GM12872 (cell line): ENCODE measurements at regions not wholly inside any gene's neighbourhood (a gene's known extent, or its start where the extent isn't known, plus 50 kb on each side); places are given as distances from the start of the nearest gene placed in this dataset.

Experiments used
- TF ChIP-seq, protein P1 (sequence below): IDR thresholded peaks from 3 replicates; pipeline ENCODE4 v1.5.1; 2011; ENCODE audit warnings: low read depth, mild to moderate bottlenecking, low read length, moderate library complexity; ENCODE audit not compliant: insufficient read depth

DNA sequence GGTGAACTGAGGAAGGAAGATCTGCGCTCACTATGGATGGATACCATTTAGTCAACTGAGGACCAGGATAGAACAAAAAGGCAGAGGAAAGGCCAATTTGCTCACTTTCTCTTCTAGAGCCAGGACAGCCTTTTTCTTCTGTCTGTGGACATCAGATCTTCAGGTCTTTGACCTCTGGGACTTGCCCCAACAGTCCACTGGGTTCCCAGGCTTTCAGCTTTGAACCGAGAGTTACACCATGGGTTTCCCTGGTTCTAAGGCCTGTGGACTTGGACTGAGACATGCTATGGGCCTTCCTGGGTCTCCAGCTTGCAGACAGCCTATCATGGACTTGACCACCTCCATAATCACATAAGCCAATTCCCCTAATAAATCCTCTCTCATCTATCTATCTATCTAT, 232.0 kb downstream of the IPO8 start:
- TF ChIP-seq, protein P1, sequence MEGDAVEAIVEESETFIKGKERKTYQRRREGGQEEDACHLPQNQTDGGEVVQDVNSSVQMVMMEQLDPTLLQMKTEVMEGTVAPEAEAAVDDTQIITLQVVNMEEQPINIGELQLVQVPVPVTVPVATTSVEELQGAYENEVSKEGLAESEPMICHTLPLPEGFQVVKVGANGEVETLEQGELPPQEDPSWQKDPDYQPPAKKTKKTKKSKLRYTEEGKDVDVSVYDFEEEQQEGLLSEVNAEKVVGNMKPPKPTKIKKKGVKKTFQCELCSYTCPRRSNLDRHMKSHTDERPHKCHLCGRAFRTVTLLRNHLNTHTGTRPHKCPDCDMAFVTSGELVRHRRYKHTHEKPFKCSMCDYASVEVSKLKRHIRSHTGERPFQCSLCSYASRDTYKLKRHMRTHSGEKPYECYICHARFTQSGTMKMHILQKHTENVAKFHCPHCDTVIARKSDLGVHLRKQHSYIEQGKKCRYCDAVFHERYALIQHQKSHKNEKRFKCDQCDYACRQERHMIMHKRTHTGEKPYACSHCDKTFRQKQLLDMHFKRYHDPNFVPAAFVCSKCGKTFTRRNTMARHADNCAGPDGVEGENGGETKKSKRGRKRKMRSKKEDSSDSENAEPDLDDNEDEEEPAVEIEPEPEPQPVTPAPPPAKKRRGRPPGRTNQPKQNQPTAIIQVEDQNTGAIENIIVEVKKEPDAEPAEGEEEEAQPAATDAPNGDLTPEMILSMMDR = no peak

DNA sequence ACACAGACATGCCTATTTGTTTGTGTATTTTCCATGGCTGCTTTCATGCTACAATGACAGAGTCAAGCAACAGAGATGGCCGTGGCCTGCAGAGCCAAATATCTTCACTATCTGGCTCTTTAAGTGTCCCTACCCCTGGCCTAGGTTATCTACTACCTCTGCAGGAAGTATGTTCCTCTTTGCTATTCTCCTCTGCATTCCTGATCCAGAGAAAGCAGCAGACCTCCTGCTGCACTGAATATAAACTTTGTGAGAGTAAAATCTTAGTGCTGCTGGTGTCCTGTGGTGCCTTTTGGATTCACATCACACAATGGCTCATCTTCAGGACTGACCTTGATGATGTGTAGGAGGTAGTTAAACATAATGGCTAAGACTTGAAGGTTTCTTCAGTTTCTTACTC, 233.4 kb downstream of the IPO8 start:
- TF ChIP-seq, protein P1 = no peak

DNA sequence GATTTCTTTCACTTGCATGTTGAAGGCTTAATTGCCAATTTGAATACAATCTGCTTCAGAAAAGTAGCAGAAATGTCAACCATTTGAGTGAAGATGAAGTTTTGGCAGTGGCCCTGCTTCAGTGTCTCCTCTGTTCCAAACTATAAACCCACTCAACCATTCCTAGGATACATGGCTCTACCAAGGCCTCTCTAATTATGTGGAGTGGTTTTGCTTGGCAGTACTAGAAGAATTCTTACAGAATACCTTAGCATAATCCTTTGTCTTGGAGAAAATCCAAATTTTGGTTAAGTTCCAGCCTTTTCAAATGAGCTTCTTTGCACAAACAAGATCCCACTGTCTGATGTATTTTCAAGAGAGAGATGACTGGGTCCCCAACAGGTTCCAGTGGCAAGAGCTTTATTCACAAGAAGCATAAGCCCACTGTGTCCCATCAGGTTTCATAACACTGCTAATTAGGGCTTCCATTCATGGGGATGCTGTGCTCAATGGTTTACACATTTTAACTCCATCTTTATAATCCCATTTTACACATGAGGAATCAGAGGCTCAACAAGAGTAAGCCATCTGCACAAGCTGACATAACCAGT, 234.5 kb downstream of the IPO8 start:
- TF ChIP-seq, protein P1 = no peak

DNA sequence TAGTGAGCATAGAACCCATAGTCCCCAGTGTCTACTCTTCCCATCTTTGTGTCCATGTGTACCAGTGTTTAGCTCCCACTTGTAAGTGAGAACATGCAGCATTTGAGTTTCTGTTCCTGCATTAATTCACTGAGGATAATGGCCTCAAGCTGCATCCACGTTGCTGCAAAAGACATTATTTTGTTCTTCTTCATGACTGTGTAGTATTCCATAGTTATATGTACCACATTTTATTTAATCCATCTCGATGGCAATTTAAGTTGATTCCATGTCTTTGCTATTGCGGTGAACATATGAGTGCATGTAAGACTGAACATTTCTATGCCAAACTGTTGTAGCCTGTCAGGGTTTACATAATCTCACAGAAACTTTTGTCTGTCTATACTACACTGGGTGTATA, 237.2 kb downstream of the IPO8 start:
- TF ChIP-seq, protein P1 = no peak

DNA sequence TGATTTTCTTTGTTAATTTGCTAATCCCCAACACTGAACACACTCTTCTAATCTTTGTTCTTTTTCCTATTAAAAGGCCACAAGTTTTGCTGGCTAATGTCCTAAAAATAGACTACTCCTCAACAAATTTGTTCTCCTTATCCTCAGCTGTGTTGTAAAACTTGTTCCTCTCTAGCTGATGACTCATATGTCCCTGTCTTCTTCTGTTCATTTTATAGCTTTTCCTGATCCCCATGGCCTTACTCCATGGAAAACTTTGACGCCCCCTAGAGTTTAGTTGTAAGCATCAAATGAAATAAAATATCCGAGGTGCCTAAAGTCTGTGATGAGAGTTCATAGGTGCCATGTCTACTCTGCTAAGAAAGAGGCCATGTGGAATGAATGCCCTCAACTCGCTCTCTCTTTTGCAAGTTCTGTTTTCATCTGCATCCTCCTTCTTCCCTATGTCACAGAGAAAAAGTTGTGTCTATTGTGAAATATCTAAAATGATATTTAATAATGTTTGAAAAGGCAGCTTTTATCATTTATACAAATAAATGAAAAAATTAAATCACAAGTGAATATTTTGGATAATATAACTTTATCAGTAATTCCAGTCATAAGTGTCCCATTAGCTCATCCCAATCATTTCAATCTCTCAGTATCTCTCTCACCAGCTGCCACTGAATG, 237.9 kb downstream of the IPO8 start:
- TF ChIP-seq, protein P1 = no peak

DNA sequence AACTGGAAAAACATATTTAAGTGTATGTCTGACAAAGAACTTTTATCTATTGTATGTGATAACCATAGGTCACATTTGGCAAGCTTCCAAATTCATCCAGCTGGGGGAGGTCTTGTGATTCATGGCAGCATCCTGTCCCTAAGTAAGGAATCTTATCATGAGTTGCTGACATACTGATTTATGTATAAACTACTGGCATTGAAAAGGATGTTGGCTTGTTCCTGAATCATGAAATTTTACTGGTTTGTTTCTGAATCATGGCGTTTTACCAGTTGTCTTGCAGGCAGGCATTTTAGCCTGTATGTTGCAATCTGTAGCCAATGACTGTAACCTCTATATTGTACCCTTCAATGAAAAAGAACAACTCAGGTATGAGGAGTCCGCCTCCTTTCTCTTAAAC, 244.8 kb downstream of the IPO8 start:
- TF ChIP-seq, protein P1 = no peak

DNA sequence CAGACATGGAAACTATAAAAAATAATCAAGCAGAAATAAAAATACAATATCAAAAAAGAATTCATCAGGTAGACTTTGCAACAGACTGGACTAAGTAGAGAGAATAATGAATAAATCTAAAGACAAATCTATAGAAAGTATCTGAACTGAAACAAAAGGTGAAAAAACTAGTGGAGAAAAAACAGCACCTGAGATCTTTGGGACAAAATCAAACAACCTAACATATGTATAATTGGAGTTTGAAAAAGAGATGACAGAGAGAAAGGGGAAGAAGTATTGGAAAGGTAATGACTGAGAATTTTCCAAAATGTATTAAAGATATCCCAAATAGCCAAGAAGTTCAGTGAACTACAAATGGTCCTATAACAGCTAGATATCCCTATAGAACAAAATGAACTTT, 245.4 kb downstream of the IPO8 start:
- TF ChIP-seq, protein P1 = no peak

DNA sequence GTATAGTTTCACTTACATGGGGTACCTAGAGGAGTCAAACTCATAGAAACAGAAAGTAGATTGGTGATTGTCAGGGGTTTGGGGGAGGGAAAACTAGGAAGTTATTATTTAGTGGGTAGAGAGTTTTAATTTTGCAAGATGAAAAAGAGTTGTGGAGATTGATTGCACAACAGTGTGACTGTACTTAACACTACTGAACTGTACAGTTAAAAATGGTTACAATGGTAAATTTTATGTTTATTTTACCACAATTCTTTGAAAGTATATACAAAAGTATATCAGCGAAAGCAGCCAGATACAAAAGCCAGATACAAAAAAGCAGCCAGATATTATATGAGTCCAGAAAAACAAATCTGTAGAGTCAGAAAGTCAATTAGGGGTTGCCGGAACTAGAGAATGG, 247.6 kb downstream of the IPO8 start:
- TF ChIP-seq, protein P1 = no peak
